Stimulated activated naive CD8-positive, alpha-beta T cell treated with anti-CD3 and anti-CD28 coated beads, Interleukin-15, amount 100 ng/mL, for 72 hours (primary cell): ENCODE measurements at regions not wholly inside any gene's neighbourhood (a gene's known extent, or its start where the extent isn't known, plus 50 kb on each side); places are given as distances from the start of the nearest gene placed in this dataset.

Experiments used
- ATAC-seq: fragments of 150-1000 bp; cut with Tn5 transposase; 2 replicates; pipeline ENCODE4 v1.10.0; 2021; ENCODE audit warnings: mild to moderate bottlenecking, moderate library complexity
- DNase-seq, 2 donors: peaks; one replicate each; pipeline ENCODE4 v3.0.0; 2021 to 2022
- H3K27ac Mint-ChIP-seq, 2 donors: one replicate each; pipeline ENCODE4 v1.8.0; 2022; ENCODE audit warnings: mild to moderate bottlenecking in 2 of 2, mixed read lengths in 2 of 2, moderate library complexity in 2 of 2
- H3K27me3 Mint-ChIP-seq: one replicate; pipeline ENCODE4 v1.8.0; 2022; ENCODE audit warnings: mixed read lengths
- H3K4me1 Mint-ChIP-seq: one replicate; pipeline ENCODE4 v1.8.0; 2022; ENCODE audit warnings: mild to moderate bottlenecking, mixed read lengths
- H3K4me3 Mint-ChIP-seq, 2 donors: one replicate each; pipeline ENCODE4 v1.8.0; 2022; ENCODE audit warnings: mild to moderate bottlenecking in 2 of 2, mixed read lengths in 2 of 2, moderate library complexity in 1 of 2
- H3K9me3 Mint-ChIP-seq, 2 donors: one replicate each; pipeline ENCODE4 v1.8.0; 2022; ENCODE audit warnings: mixed read lengths in 2 of 2

GRCh38 chr10:21092683-21093524, 195.8 kb upstream of the NEBL start:
- H3K9me3 Mint-ChIP-seq, result no peaks in the 10 kb centered on the region
- H3K4me1 Mint-ChIP-seq, result no peaks in the 10 kb centered on the region
- no peak for DNase-seq
- H3K27ac Mint-ChIP-seq, result no peak overlapping the region
- ATAC-seq, result no peak
- H3K27me3 Mint-ChIP-seq, result no peaks in the 10 kb centered on the region
- no peak overlapping the region for H3K4me3 Mint-ChIP-seq

- no peaks in the 10 kb centered on the region for H3K4me1 Mint-ChIP-seq
- ATAC-seq (no peak), DNase-seq (no peak)
- H3K9me3 Mint-ChIP-seq, result no peaks in the 10 kb centered on the region
- peak overlapping the region in 1 of 2 donors; percentile 14 for H3K27ac Mint-ChIP-seq
- no peak overlapping the region for H3K4me3 Mint-ChIP-seq
- no peaks in the 10 kb centered on the region for H3K27me3 Mint-ChIP-seq
Measured at GRCh38 chr10:21090609-21091082, 193.5 kb upstream of the NEBL start.

GRCh38 chr10:21087476-21087875, 190.4 kb upstream of the NEBL start:
- DNase-seq (no peak), ATAC-seq (no peak)
- no peak overlapping the region for H3K27ac Mint-ChIP-seq
- no peak overlapping the region for H3K4me3 Mint-ChIP-seq
- H3K4me1 Mint-ChIP-seq, result no peaks in the 10 kb centered on the region
- no peaks in the 10 kb centered on the region for H3K27me3 Mint-ChIP-seq
- no peaks in the 10 kb centered on the region for H3K9me3 Mint-ChIP-seq

- Mint-ChIP-seq H3K4me1 (no peaks in the 10 kb centered on the region), H3K27ac (no peak overlapping the region)
- no peak for ATAC-seq
Measured at GRCh38 chr10:21084700-21085099, 187.6 kb upstream of the NEBL start.

GRCh38 chr10:21083861-21084260, 186.8 kb upstream of the NEBL start:
- DNase-seq (no peak), ATAC-seq (no peak)
- Mint-ChIP-seq H3K4me3 (no peak overlapping the region), H3K9me3 (no peaks in the 10 kb centered on the region), H3K27ac (no peak overlapping the region), H3K4me1 (no peaks in the 10 kb centered on the region), H3K27me3 (no peaks in the 10 kb centered on the region)

More at GRCh38 chr10:21084700-21085099, 187.6 kb upstream of the NEBL start:
- H3K27me3 Mint-ChIP-seq, result no peaks in the 10 kb centered on the region
- no peak overlapping the region for H3K4me3 Mint-ChIP-seq
- DNase-seq, result no peak
- no peaks in the 10 kb centered on the region for H3K9me3 Mint-ChIP-seq

- Mint-ChIP-seq H3K27me3 (peaks cover 6% of the 10 kb centered on the region), H3K4me1 (no peaks in the 10 kb centered on the region), H3K27ac (no peak overlapping the region), H3K9me3 (no peaks in the 10 kb centered on the region), H3K4me3 (no peak overlapping the region)
- DNase-seq (no peak), ATAC-seq (no peak)
Measured at GRCh38 chr10:21082206-21082605, 185.1 kb upstream of the NEBL start.

GRCh38 chr10:21080261-21080660, 183.2 kb upstream of the NEBL start:
- Mint-ChIP-seq H3K9me3 (no peaks in the 10 kb centered on the region), H3K4me3 (no peak overlapping the region), H3K27me3 (peaks cover 6% of the 10 kb centered on the region), H3K4me1 (no peaks in the 10 kb centered on the region), H3K27ac (no peak overlapping the region)
- DNase-seq, result no peak
- ATAC-seq, result no peak

GRCh38 chr10:21079330-21079658, 182.2 kb upstream of the NEBL start:
- H3K9me3 Mint-ChIP-seq, result no peaks in the 10 kb centered on the region
- H3K4me3 Mint-ChIP-seq, result no peak overlapping the region
- ATAC-seq (no peak), DNase-seq (no peak)
- peaks cover 6% of the 10 kb centered on the region for H3K27me3 Mint-ChIP-seq
- H3K4me1 Mint-ChIP-seq, result no peaks in the 10 kb centered on the region
- H3K27ac Mint-ChIP-seq, result no peak overlapping the region

- Mint-ChIP-seq H3K9me3 (no peaks in the 10 kb centered on the region), H3K27ac (peak overlapping the region in 1 of 2 donors; percentile 44), H3K4me3 (no peak overlapping the region), H3K27me3 (peaks cover 6% of the 10 kb centered on the region), H3K4me1 (no peaks in the 10 kb centered on the region)
- peak in 1 of 2 donors; percentile 24 for DNase-seq
- no peak for ATAC-seq
Measured at GRCh38 chr10:21078410-21079329, 181.6 kb upstream of the NEBL start.

- Mint-ChIP-seq H3K27ac (no peak overlapping the region), H3K9me3 (no peaks in the 10 kb centered on the region), H3K27me3 (peaks cover 6% of the 10 kb centered on the region), H3K4me1 (no peaks in the 10 kb centered on the region), H3K4me3 (no peak overlapping the region)
- no peak for ATAC-seq
- DNase-seq, result no peak
Measured at GRCh38 chr10:21077681-21078080, 180.6 kb upstream of the NEBL start.

GRCh38 chr10:21076381-21076780, 179.3 kb upstream of the NEBL start:
- peaks cover 6% of the 10 kb centered on the region for H3K27me3 Mint-ChIP-seq
- DNase-seq, result no peak
- ATAC-seq, result no peak
- H3K27ac Mint-ChIP-seq, result no peak overlapping the region
- H3K4me3 Mint-ChIP-seq, result no peak overlapping the region
- H3K9me3 Mint-ChIP-seq, result no peaks in the 10 kb centered on the region
- H3K4me1 Mint-ChIP-seq, result no peaks in the 10 kb centered on the region

- no peak for ATAC-seq
- H3K4me1 Mint-ChIP-seq, result no peaks in the 10 kb centered on the region
- H3K27ac Mint-ChIP-seq, result peak overlapping the region in 1 of 2 donors; percentile 46
- no peak for DNase-seq
- H3K4me3 Mint-ChIP-seq, result no peak overlapping the region
- H3K27me3 Mint-ChIP-seq, result peaks cover 6% of the 10 kb centered on the region
- no peaks in the 10 kb centered on the region for H3K9me3 Mint-ChIP-seq
Measured at GRCh38 chr10:21075880-21076279, 178.8 kb upstream of the NEBL start.

- DNase-seq, result no peak
- H3K4me3 Mint-ChIP-seq, result no peak overlapping the region
- H3K9me3 Mint-ChIP-seq, result no peaks in the 10 kb centered on the region
- no peaks in the 10 kb centered on the region for H3K4me1 Mint-ChIP-seq
- H3K27me3 Mint-ChIP-seq, result peaks cover 9% of the 10 kb centered on the region
- ATAC-seq, result no peak
- no peak overlapping the region for H3K27ac Mint-ChIP-seq
Measured at GRCh38 chr10:21071001-21071673, 174.0 kb upstream of the NEBL start.

GRCh38 chr10:21069929-21070700, 173.0 kb upstream of the NEBL start:
- no peaks in the 10 kb centered on the region for H3K4me1 Mint-ChIP-seq
- no peaks in the 10 kb centered on the region for H3K9me3 Mint-ChIP-seq
- peaks cover 13% of the 10 kb centered on the region for H3K27me3 Mint-ChIP-seq
- no peak overlapping the region for H3K27ac Mint-ChIP-seq
- no peak overlapping the region for H3K4me3 Mint-ChIP-seq
- DNase-seq (no peak), ATAC-seq (no peak)

GRCh38 chr10:21069278-21069677, 172.2 kb upstream of the NEBL start:
- peaks cover 17% of the 10 kb centered on the region for H3K27me3 Mint-ChIP-seq
- DNase-seq (no peak), ATAC-seq (no peak)
- no peaks in the 10 kb centered on the region for H3K4me1 Mint-ChIP-seq
- no peak overlapping the region for H3K27ac Mint-ChIP-seq
- H3K9me3 Mint-ChIP-seq, result no peaks in the 10 kb centered on the region
- no peak overlapping the region for H3K4me3 Mint-ChIP-seq
